Left hindlimb (tissue), 1 donor: ENCODE measurements at regions not wholly inside any gene's neighbourhood (a gene's known extent, or its start where the extent isn't known, plus 50 kb on each side); places are given as distances from the start of the nearest gene placed in this dataset.
"Not testable (repeated sequence)": the region's sequence is repeated elsewhere in the genome, so short reads cannot be mapped to it uniquely, and the experiment has no call there.

Experiments used
- DNase-seq: peaks from one replicate; pipeline ENCODE4 v3.0.0-alpha.2; 2018

DNA sequence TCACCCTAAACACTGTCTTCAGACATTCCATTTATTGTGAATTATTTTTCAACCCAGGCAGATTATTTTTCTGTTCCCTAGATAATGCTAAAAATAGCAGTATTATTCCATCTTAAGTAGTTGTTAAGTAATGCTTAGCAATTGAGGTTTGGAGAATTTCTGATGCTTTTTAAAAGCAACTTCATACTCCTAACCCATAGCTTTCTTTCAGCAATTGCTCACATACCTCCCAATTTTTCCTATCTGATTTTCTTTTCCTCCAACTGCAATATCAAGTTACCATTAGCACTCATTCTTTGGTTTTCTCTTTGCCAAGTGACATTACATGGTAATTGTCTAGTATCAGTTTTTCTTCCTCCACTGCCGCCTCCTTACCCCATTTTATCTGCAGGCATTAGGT is 104.7 kb downstream of the GPR85 start:
- no peak for DNase-seq

GRCh38 chr7:112979055-112979454 is 107.6 kb downstream of the GPR85 start:
- DNase-seq: not testable (repeated sequence)

- DNase-seq: not testable (repeated sequence)
Measured at GRCh38 chr7:112977244-112977955, 109.2 kb downstream of the GPR85 start.

GRCh38 chr7:112970771-112971170 is 115.9 kb downstream of the GPR85 start:
- no peak for DNase-seq

DNA sequence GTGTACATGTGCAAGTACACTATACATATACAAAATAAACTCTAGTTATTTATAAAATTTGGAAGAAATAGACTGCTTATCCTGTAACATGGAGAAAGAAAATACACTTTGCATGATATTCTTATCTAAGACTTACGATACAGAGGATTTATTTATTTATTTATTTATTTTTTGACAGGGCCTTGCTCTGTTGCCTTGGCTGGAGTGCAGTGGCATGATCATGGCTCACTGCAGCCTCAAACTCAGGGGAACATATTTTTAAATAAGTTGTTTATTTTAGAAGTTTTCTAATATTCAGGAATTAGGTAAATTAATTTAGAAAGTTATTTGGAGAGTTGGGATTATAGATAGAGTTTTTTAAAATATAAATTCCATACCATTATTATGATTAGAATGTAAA is 116.7 kb downstream of the GPR85 start:
- DNase-seq: no peak

GRCh38 chr7:112965506-112965905 is 121.1 kb downstream of the GPR85 start:
- DNase-seq: no peak

- no peak for DNase-seq
Measured at GRCh38 chr7:112963634-112964033, 123.0 kb downstream of the GPR85 start.

DNA sequence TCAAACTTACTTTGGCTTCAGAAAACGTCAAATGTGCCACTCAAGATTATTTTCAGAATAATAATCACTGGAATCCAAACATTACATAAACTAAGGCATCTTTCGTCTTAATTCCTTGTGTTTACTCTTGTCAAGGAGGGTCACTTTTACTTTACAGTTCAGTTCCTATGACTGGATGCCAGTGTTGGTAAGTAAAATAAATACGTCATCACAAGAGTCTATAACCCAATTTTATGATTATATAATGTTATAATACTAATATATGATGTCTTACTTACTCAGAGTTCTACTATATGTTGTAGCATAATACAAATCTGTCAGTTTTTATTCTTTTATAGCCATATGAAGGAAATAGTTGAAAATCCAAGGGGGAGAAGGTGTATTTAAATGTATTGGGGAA is 123.8 kb downstream of the GPR85 start:
- DNase-seq: no peak

- DNase-seq: no peak
Measured at GRCh38 chr7:112959276-112959675, 127.4 kb downstream of the GPR85 start.

DNA sequence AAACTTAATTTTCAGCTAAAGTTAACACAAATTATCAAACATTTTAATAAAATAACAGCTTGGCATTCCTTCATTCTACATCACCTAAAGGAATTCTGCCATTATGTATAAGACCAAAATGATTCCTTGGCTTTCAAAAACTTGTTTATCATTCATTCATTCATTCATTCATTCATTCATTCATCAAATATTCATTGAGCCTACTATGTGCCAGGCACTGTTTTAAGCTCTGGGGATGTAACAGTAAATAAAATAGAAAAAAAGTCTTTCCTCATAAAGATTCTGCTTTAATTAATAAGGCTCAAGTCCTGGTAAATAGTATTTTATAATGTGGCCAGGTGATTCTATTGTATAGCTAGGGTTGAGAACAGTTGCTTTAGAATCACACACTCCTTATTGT is 127.9 kb downstream of the GPR85 start:
- no peak for DNase-seq

- no peak for DNase-seq
Measured at GRCh38 chr7:112957901-112958300, 128.7 kb downstream of the GPR85 start.

DNA sequence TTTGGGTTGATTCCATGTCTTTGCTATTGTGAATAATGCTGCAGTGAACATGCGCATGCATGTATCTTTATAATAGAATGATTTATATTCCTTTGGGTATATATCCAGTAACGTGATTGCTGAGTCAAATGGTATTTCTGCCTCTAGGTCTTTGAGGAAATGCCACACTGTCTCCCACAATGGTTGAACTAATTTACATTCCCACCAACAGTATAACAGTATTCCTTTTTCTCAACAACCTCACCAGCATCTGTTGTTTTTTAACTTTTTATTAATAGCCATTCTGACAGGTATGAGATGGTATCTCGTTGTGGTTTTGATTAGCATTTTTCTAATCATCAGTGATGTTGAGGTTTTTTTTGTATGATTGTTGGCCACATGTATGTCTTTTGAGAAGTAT is 133.6 kb downstream of the GPR85 start:
- DNase-seq: not testable (repeated sequence)

DNA sequence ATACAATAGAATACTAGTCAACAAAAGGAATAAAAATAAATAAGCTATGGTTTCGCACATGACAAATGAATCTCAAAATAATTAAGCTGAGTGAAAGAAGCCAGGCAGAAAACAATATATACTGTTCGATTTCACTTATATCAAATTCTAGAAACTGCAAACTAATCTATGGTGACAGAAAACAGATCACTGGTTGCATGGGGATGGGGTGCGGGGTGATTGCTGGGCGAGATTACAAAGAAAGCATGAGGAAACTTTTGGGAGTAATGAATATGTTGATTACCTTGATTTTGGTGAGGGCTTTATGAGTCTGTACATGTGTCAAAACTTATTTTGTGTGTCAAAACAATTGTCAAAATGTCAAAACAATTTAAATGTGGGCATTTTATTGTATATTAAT is 135.6 kb downstream of the GPR85 start:
- DNase-seq: no peak

GRCh38 chr7:112949682-112950081 is 136.9 kb downstream of the GPR85 start:
- DNase-seq: not testable (repeated sequence)

GRCh38 chr7:112946350-112946749 is 140.3 kb downstream of the GPR85 start:
- DNase-seq: no peak

DNA sequence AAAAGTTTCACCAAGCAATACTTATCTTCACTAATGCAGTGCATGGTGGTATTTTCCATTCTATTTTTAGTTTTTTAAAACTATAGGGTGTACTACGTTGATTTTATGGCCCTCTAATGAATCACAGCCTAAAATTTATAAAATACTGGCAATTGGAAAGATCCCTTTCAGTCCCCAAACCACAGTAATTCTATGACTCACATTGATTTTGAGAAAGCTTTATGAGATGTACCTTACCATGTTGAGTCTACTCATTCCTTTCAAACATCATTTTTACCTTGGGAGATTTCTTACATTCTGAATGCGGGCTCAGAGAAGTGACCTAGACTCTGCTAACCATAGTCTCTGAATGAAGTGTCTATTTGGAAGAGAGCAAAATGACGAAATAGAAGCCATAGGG is 141.6 kb downstream of the GPR85 start:
- no peak for DNase-seq

DNA sequence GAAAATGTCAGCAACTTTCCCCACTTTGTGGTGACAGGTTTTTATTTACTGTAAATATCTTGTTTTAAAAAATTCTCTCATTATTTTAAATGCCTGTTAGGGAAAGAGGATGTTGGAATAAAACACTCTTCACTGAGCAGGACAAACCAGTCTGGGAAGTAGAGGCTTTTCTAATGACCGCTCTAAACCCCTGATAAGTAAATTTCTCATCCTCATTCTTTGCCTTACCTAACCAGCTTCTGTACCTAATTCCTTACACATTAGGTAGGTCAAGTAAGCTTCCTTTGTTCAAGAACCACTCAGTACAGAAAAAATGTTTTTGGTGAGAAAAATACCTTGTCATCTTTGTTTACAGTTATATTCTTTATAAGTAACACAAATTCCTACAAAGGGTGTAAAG is 143.6 kb downstream of the GPR85 start:
- DNase-seq: no peak

DNA sequence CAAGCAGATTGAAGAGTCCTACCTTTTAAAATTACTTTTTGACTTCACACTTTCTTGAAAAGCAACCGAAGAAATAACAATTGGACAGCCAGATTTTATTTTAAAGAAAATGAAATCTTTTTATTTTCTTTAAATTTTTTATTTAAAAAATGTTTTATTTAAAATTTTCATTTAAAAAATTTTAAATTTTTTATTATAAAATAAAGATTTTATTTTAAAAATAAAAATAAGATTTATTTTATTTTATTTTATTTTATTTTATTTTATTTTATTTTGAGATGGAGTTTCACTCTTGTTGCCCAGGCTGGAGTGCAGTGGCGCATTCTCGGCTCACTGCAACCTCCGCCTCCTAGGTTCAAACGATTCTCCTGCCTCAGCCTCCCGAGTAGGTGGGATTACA is 144.5 kb downstream of the GPR85 start:
- not testable (repeated sequence) for DNase-seq

DNA sequence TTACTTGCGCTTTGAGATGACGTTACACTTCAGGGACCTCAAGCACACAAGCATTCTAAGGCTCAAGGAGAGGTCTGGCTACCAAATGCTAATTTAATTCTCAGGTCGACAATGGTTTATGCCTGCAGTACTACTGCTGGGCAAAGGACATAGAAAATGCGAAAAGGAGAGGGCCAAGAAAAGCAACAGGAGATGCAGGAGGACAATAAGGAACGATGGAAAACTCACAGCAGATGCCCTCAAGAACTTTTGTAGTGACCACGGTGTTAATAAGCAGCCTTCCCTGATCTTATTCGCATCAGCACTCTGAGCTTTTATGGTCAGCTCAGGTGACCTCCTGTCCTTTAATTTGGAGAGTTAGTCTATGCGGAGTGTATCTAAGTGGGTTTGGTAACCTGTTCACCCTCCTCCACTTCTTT is 146.3 kb downstream of the GPR85 start:
- DNase-seq: no peak

DNA sequence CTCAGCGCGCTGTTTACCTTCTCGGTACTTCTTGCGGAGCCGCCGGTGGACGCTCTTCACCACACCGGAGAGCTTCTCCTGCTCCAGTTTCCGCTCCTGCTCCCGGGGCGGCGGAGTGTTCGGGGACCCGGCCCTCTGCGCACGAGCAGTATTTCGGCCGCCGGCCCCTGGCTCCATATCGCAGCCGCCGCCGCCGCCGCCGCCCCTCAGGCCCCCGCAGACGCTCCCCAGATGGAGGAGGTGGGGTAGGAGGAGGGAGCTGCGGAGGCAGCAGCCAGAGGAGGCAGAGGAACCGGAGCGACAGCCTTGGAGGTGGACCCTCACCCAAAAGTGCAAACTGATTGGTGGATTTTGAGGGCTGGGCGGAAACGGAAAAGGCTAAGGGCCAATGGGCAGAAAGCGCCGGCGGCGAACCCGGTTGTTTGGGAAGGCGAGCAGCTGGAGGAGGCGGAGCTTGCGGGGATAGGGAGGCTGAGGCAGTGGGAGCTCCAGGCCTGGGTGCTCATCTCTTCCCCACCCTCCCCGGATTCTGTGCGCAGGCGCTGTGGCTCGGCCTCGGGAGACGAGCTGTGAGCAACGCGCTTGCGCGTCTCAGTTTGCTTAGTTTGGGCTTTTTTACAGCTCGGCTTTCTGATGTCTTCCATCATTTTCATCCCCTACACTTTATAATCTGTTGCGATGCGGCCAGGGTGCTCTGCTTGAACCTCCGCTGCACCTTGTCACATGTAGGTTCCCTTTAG is 146.9 kb downstream of the GPR85 start:
- DNase-seq: peak; percentile 100

DNA sequence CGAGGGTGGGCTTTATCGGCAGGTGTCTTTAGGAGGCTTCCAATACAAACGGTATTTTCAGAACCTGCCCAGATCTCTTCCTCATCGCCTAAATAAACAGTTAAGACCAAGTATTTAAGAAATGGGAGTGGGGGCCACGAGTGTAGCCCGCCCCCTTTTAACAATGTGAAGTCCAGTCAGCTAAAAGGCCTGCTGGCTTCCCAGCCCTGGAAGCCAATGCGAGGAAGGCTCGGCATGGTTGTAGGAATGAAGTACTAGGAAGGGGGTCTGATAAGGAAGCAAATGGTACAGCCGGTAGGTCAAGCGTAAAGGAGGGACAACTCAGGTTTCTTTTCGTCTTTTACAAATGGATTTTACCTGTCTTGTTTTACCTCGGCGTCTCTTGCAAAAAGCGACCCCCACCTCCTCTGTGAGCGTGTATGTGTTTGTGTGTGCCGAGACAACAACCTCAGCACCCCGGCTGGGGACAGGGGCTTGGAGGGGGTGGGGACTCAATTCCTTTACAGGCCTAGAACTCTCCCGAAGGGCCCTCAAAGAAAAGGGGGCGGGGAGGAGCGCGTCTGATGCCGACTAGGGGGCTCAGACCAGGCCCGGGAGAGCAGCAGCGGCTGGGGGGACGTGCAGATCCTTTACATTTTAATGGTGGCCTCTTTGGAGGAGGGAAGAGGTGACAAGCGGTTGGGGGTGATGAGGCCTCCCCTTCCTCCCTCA is 147.6 kb downstream of the GPR85 start:
- DNase-seq: peak; percentile 74

DNA sequence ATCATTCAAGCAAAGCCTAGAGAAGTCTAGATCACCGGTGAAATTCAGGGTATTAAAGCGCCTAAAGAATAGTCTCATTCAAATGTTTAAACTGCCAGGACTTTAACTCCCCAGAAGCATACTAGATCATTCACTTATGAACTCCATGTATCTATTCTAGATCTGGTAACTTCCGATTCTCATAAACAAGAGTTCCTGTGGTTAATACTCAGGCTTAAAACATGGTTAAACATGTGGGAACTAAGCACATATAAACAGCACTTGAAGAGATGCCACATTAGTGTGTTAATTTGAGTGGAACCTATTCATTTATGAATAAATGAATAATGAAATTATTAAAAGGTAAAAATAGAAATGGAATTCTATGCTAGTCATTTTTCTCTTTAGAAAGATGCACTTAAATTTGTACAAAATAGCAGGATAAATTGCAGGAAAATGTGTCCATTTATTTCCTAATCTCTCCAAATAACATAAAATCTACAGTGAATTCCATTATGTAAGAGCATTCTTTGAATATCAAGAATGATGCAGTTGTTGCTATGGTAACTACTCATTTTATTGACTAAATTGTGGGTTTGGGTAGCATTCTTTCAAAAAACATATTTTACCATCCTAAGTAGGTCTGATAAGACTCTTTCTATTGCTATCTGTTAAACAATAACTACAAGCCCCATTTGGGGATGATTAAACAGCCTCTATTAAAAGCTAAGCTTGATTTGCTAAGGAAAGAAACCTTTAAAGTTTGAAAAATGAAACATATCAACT is 147.6 kb upstream of the TMEM168 start:
- no peak for DNase-seq

DNA sequence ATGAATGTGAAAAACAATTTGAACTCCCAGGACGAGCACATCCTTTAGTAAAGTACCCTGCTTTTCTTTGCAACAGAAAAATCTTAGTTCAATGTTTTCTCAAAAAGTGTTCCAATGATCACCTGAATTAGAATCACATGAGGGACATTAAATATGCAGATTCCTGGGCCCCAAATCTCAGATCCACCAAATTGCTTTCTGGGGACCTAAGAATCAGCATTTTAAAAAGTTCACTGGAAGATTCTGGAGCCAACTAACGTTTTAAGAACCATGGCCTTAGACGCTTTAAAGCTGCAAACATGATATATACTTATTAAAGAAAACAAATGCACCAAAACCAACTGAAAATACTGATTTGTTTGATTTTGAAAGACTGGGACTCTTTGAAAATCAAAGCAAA is 143.4 kb upstream of the TMEM168 start:
- DNase-seq: no peak
